ENCODE measurements at regions not wholly inside any gene's neighbourhood (a gene's known extent, or its start where the extent isn't known, plus 50 kb on each side); places are given as distances from the start of the nearest gene placed in this dataset.

GRCh38 chr16:61364990-61365389 is 671.2 kb downstream of the CDH8 start:
- Histone ChIP-seq H3K27ac (ENCODE audit: low read depth, low read length) (no peak overlapping the region), H3K9me3 (ENCODE audit: insufficient read depth, low read length) (no peaks in the 10 kb centered on the region), H3K4me2 (ENCODE audit: low read depth, low read length, poor library complexity, severe bottlenecking) (no peak overlapping the region), H3K36me3 (ENCODE audit: low read length) (no peaks in the 10 kb centered on the region), H4K20me1 (ENCODE audit: low read depth, low read length) (no peaks in the 10 kb centered on the region), H3K9me2 (replicated peaks; ENCODE audit: insufficient read depth, low read length) (no peaks in the 10 kb centered on the region), H3K79me2 (ENCODE audit: insufficient read depth, low read length) (no peaks in the 10 kb centered on the region), H3K9ac (ENCODE audit: low read length) (no peak overlapping the region), H3K27me3 (ENCODE audit: low read length) (no peaks in the 10 kb centered on the region), H3F3A (ENCODE audit: insufficient read depth) (no peaks in the 10 kb centered on the region), H2AFZ (ENCODE audit: low read depth, low read length, severe bottlenecking) (no peak overlapping the region), H3K4me3 (ENCODE audit: insufficient read depth, low read length, poor library complexity, severe bottlenecking) (no peak overlapping the region)
- TF ChIP-seq, protein P1, sequence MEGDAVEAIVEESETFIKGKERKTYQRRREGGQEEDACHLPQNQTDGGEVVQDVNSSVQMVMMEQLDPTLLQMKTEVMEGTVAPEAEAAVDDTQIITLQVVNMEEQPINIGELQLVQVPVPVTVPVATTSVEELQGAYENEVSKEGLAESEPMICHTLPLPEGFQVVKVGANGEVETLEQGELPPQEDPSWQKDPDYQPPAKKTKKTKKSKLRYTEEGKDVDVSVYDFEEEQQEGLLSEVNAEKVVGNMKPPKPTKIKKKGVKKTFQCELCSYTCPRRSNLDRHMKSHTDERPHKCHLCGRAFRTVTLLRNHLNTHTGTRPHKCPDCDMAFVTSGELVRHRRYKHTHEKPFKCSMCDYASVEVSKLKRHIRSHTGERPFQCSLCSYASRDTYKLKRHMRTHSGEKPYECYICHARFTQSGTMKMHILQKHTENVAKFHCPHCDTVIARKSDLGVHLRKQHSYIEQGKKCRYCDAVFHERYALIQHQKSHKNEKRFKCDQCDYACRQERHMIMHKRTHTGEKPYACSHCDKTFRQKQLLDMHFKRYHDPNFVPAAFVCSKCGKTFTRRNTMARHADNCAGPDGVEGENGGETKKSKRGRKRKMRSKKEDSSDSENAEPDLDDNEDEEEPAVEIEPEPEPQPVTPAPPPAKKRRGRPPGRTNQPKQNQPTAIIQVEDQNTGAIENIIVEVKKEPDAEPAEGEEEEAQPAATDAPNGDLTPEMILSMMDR (IDR thresholded peaks at IDR 0.05; ENCODE audit: insufficient read depth, low read length, poor library complexity, severe bottlenecking), result no peak
- TF ChIP-seq EZH2phosphoT487 (conservative IDR thresholded peaks at IDR 0.05; ENCODE audit: low read length), result no peak

GRCh38 chr16:61362585-61362984 is 673.7 kb downstream of the CDH8 start:
- Histone ChIP-seq H3K27ac (ENCODE audit: low read depth, low read length) (no peak overlapping the region), H3K4me2 (ENCODE audit: low read depth, low read length, poor library complexity, severe bottlenecking) (no peak overlapping the region), H3K9me2 (replicated peaks; ENCODE audit: insufficient read depth, low read length) (no peaks in the 10 kb centered on the region), H3K27me3 (ENCODE audit: low read length) (no peaks in the 10 kb centered on the region), H3K4me3 (ENCODE audit: insufficient read depth, low read length, poor library complexity, severe bottlenecking) (no peak overlapping the region), H3K36me3 (ENCODE audit: low read length) (no peaks in the 10 kb centered on the region), H3K9ac (ENCODE audit: low read length) (no peak overlapping the region), H2AFZ (ENCODE audit: low read depth, low read length, severe bottlenecking) (no peak overlapping the region), H4K20me1 (ENCODE audit: low read depth, low read length) (no peaks in the 10 kb centered on the region), H3K9me3 (ENCODE audit: insufficient read depth, low read length) (no peaks in the 10 kb centered on the region), H3K79me2 (ENCODE audit: insufficient read depth, low read length) (no peaks in the 10 kb centered on the region), H3F3A (ENCODE audit: insufficient read depth) (no peaks in the 10 kb centered on the region)
- TF ChIP-seq, protein P1 (IDR thresholded peaks at IDR 0.05; ENCODE audit: insufficient read depth, low read length, poor library complexity, severe bottlenecking), result no peak
- no peak for TF ChIP-seq EZH2phosphoT487 (conservative IDR thresholded peaks at IDR 0.05; ENCODE audit: low read length)

- no peaks in the 10 kb centered on the region for H3K9me2 ChIP-seq (replicated peaks; ENCODE audit: insufficient read depth, low read length)
- H3K4me3 ChIP-seq (ENCODE audit: insufficient read depth, low read length, poor library complexity, severe bottlenecking), result no peak overlapping the region
- H3K4me2 ChIP-seq (ENCODE audit: low read depth, low read length, poor library complexity, severe bottlenecking), result no peak overlapping the region
- no peak overlapping the region for H3K27ac ChIP-seq (ENCODE audit: low read depth, low read length)
- no peak overlapping the region for H2AFZ ChIP-seq (ENCODE audit: low read depth, low read length, severe bottlenecking)
- H3K9me3 ChIP-seq (ENCODE audit: insufficient read depth, low read length), result no peaks in the 10 kb centered on the region
- H3K9ac ChIP-seq (ENCODE audit: low read length), result no peak overlapping the region
- H3K27me3 ChIP-seq (ENCODE audit: low read length), result no peaks in the 10 kb centered on the region
- H3F3A ChIP-seq (ENCODE audit: insufficient read depth), result no peaks in the 10 kb centered on the region
- H4K20me1 ChIP-seq (ENCODE audit: low read depth, low read length), result no peaks in the 10 kb centered on the region
- H3K79me2 ChIP-seq (ENCODE audit: insufficient read depth, low read length), result no peaks in the 10 kb centered on the region
- no peaks in the 10 kb centered on the region for H3K36me3 ChIP-seq (ENCODE audit: low read length)
- TF ChIP-seq, protein P1 (IDR thresholded peaks at IDR 0.05; ENCODE audit: insufficient read depth, low read length, poor library complexity, severe bottlenecking), result no peak
- no peak for TF ChIP-seq EZH2phosphoT487 (conservative IDR thresholded peaks at IDR 0.05; ENCODE audit: low read length)
Observed at GRCh38 chr16:61344791-61345190, 691.4 kb downstream of the CDH8 start.

All from SU-DHL-6 (cell line).